ENCODE measurements at regions not wholly inside any gene's neighbourhood (a gene's known extent, or its start where the extent isn't known, plus 50 kb on each side); places are given as distances from the start of the nearest gene placed in this dataset.

- TF ChIP-seq POLR2A (IDR thresholded peaks at IDR 0.05; ENCODE audit: low read depth, low read length), result no peak
- no peak for TF ChIP-seq POLR2AphosphoS5 (IDR thresholded peaks at IDR 0.05; ENCODE audit: low read depth, low read length)
- no peak for TF ChIP-seq TAF1 (IDR thresholded peaks at IDR 0.05; ENCODE audit: low read depth, low read length)
- TF ChIP-seq SPI1 (IDR thresholded peaks at IDR 0.05; ENCODE audit: low read depth, low read length), result no peak
Observed at GRCh38 chr4:89425023-89425422, 117.4 kb upstream of the GPRIN3 start.

All from GM12891 (cell line).